Upper lobe of right lung (tissue), 1 donor: ENCODE measurements at regions not wholly inside any gene's neighbourhood (a gene's known extent, or its start where the extent isn't known, plus 50 kb on each side); places are given as distances from the start of the nearest gene placed in this dataset.

Source experiments
- ATAC-seq: fragments of 200-7000 bp; cut with Tn5 transposase; one replicate; pipeline ENCODE4 v1.9.1; 2020; ENCODE audit warnings: mild to moderate bottlenecking, moderate library complexity
- DNase-seq: peaks from one replicate; pipeline ENCODE4 v3.0.0-alpha.2; 2020
- H3K27ac ChIP-seq: fragments of 200-600 bp; one replicate; pipeline ENCODE4 v1.8.0; 2022
- H3K27me3 ChIP-seq: fragments of 200-600 bp; one replicate; pipeline ENCODE4 v1.8.0; 2022; ENCODE audit warnings: mild to moderate bottlenecking
- H3K36me3 ChIP-seq: fragments of 200-600 bp; one replicate; pipeline ENCODE4 v1.8.0; 2022
- H3K4me1 ChIP-seq: fragments of 200-600 bp; one replicate; pipeline ENCODE4 v1.8.0; 2022
- H3K4me3 ChIP-seq: fragments of 200-600 bp; one replicate; pipeline ENCODE4 v1.8.0; 2022; ENCODE audit warnings: mild to moderate bottlenecking
- H3K9me3 ChIP-seq: fragments of 200-600 bp; one replicate; pipeline ENCODE4 v1.8.0; 2022
- CTCF ChIP-seq: fragments of 200-600 bp; IDR thresholded peaks from one replicate; pipeline ENCODE4 v1.8.0; 2022; ENCODE audit warnings: antibody characterized with exemption
- intact Hi-C: fragments of 100-400 bp; cut with DNase I; formaldehyde crosslinking; loops from one replicate; pipeline ENCODE4 v1.11.0; 2022
- donor health status: DM: no; HTN: yes; CAD: no; lungs with severe emphysema.

- no peak overlapping the region for H3K27ac ChIP-seq
- intact Hi-C loops: no loop called here
- no peak overlapping the region for H3K4me3 ChIP-seq
- DNase-seq (no peak), ATAC-seq (no peak)
- no peaks in the 10 kb centered on the region for H3K4me1 ChIP-seq
- TF ChIP-seq CTCF: no peak
- H3K36me3 ChIP-seq: no peaks in the 10 kb centered on the region
- no peaks in the 10 kb centered on the region for H3K9me3 ChIP-seq
- no peaks in the 10 kb centered on the region for H3K27me3 ChIP-seq
Observed at GRCh38 chr3:74711913-74712512, 97.6 kb upstream of the CNTN3 start.

GRCh38 chr3:74709951-74710350, 95.5 kb upstream of the CNTN3 start:
- no peak overlapping the region for H3K4me3 ChIP-seq
- H3K27me3 ChIP-seq: no peaks in the 10 kb centered on the region
- H3K36me3 ChIP-seq: no peaks in the 10 kb centered on the region
- ATAC-seq (no peak), DNase-seq (no peak)
- no peak for TF ChIP-seq CTCF
- H3K27ac ChIP-seq: no peak overlapping the region
- no peaks in the 10 kb centered on the region for H3K4me1 ChIP-seq
- intact Hi-C loops: no loop called here
- peaks cover 4% of the 10 kb centered on the region for H3K9me3 ChIP-seq

- TF ChIP-seq CTCF: no peak
- no peak overlapping the region for H3K27ac ChIP-seq
Observed at GRCh38 chr3:74693696-74694393, 79.4 kb upstream of the CNTN3 start.

GRCh38 chr3:74693251-74693650, 78.8 kb upstream of the CNTN3 start:
- Histone ChIP-seq H3K4me3 (no peak overlapping the region), H3K27ac (no peak overlapping the region), H3K36me3 (no peaks in the 10 kb centered on the region), H3K4me1 (no peaks in the 10 kb centered on the region), H3K9me3 (no peaks in the 10 kb centered on the region), H3K27me3 (no peaks in the 10 kb centered on the region)
- intact Hi-C loops: no loop called here
- ATAC-seq (no peak), DNase-seq (no peak)
- TF ChIP-seq CTCF: no peak

More at GRCh38 chr3:74693696-74694393, 79.4 kb upstream of the CNTN3 start:
- no peak for ATAC-seq
- Histone ChIP-seq H3K27me3 (no peaks in the 10 kb centered on the region), H3K4me1 (no peaks in the 10 kb centered on the region), H3K4me3 (no peak overlapping the region), H3K36me3 (no peaks in the 10 kb centered on the region), H3K9me3 (no peaks in the 10 kb centered on the region)
- DNase-seq: no peak
- intact Hi-C loops: no loop called here

- no peaks in the 10 kb centered on the region for H3K27me3 ChIP-seq
- intact Hi-C loops: no loop called here
- no peak for ATAC-seq
- no peaks in the 10 kb centered on the region for H3K9me3 ChIP-seq
- H3K4me1 ChIP-seq: no peaks in the 10 kb centered on the region
- no peak for TF ChIP-seq CTCF
- H3K36me3 ChIP-seq: no peaks in the 10 kb centered on the region
- no peak overlapping the region for H3K4me3 ChIP-seq
- DNase-seq: no peak
- H3K27ac ChIP-seq: no peak overlapping the region
Observed at GRCh38 chr3:74691946-74692345, 77.5 kb upstream of the CNTN3 start.
